Heart left ventricle (tissue), 16 donors: ENCODE measurements at regions not wholly inside any gene's neighbourhood (a gene's known extent, or its start where the extent isn't known, plus 50 kb on each side); places are given as distances from the start of the nearest gene placed in this dataset.
A peak's percentile ranks its signal among the peaks of the same experiment; 100 is the strongest.

Experiments used
- ATAC-seq, 4 donors: fragments of 200-7000 bp; cut with Tn5 transposase; one replicate each; pipeline ENCODE4 v1.9.1; 2020 to 2022; ENCODE audit warnings: moderate library complexity in 4 of 4, mild to moderate bottlenecking in 3 of 4, moderate number of reproducible peaks in 1 of 4
- DNase-seq, 5 donors: peaks; one replicate each; pipeline ENCODE4 v3.0.0-alpha.2; 2020
- H3K27ac ChIP-seq, 12 donors: fragments of 200-600 bp; sonication (generic) in 4 of 12; one replicate each; pipeline versions ENCODE4 v1.5.0 to v1.8.0; 2016 to 2022; ENCODE audit warnings: mild to moderate bottlenecking in 2 of 12
- H3K27me3 ChIP-seq, 9 donors: fragments of 200-600 bp; sonication (generic) in 2 of 9; one replicate each; pipeline versions ENCODE4 v1.5.1 to v1.8.0; 2016 to 2022; ENCODE audit warnings: mild to moderate bottlenecking in 3 of 9
- H3K36me3 ChIP-seq, 9 donors: fragments of 200-600 bp; sonication (generic) in 2 of 9; one replicate each; pipeline versions ENCODE4 v1.5.0 to v1.8.0; 2018 to 2022; ENCODE audit warnings: mild to moderate bottlenecking in 2 of 9
- H3K4me1 ChIP-seq, 12 donors: fragments of 200-600 bp; sonication (generic) in 4 of 12; one replicate each; pipeline versions ENCODE4 v1.5.0 to v1.8.0; 2016 to 2022; ENCODE audit warnings: mild to moderate bottlenecking in 3 of 12
- H3K4me3 ChIP-seq, 12 donors: fragments of 200-600 bp; sonication (generic) in 4 of 12; one replicate each; pipeline versions ENCODE4 v1.5.0 to v1.8.0; 2017 to 2022; ENCODE audit warnings: mild to moderate bottlenecking in 9 of 12, moderate library complexity in 4 of 12
- H3K9me3 ChIP-seq, 12 donors: fragments of 200-600 bp; sonication (generic) in 4 of 12; one replicate each; pipeline versions ENCODE4 v1.5.0 to v1.8.0; 2016 to 2022; ENCODE audit warnings: mild to moderate bottlenecking in 1 of 12
- CTCF ChIP-seq, 12 donors: fragments of 200-600 bp; sonication (generic) in 4 of 12; IDR thresholded peaks; one replicate each; pipeline versions ENCODE4 v1.5.0 to v1.8.0; 2018 to 2022; ENCODE audit warnings: antibody characterized with exemption in 12 of 12, mild to moderate bottlenecking in 5 of 12
- POLR2A ChIP-seq, 2 donors: fragments of 450-650 bp; IDR thresholded peaks; one replicate each; pipeline ENCODE4 v1.6.1; 2017; ENCODE audit warnings: antibody characterized with exemption in 2 of 2, mild to moderate bottlenecking in 2 of 2, moderate library complexity in 2 of 2
- WGBS, 4 donors: extraction: QIAGEN DNeasy Blood & Tissue Kit in 2 of 4; methylation state at CpG; one replicate each; pipeline versions ENCODE4 v1.1.5 to v1.1.7; 2013 to 2018; 5-methylcytosine and 5-hydroxymethylcytosine counted together
- intact Hi-C, 10 donors: fragments of 100-400 bp; cut with DNase I; formaldehyde crosslinking; loops; one replicate each; pipeline versions ENCODE4 v1.11.1 to v1.14.2; 2022
- donor health status: ischemic (EF 13 %, LVEDD 7.1; RV severe dilation, severe dysfunction).
- donor health status: healthy with polysubstance abuse.
- donor health status: DM: no; HTN: yes; CAD: no.
- donor health status: DM: no; HTN: no; CAD: no.
- donor health status: ischemic (EF 25% LVEDD 6.9; RV normal size, moderate dysfunction).
- donor health status: ischemic (EF 25% LVEDD 5.7; RV mildly dilated, moderate dysfunction).
- donor health status: healthy.
- donor health status: DM: yes; HTN: yes; CAD: no.
- donor health status: ischemic (EF 35%, LVEDD 5.7; RV mildly dilated, moderate dysfunction).
- donor health status: nonischemic (EF 11% LVEDD 7.7; RV severe dilation, severe dysfunction).
- donor health status: DM: yes; HTN: yes; CAD: no.
- donor health status: PGD.
- donor health status: ischemic (EF 29% LVEDD 5.4; RV normal size, mild dysfunction).
- donor health status: nonischemic (EF 23%, LVEDD 6.1; RV moderate dilation, normal function).

GRCh38 chr4:189299706-189300105 lies 641.0 kb upstream of the FRG1 start:
- Histone ChIP-seq H3K27me3 (peaks cover 0 to 8% (median 0%) of the 10 kb centered on the region in 9 donors), H3K27ac (no peak overlapping the region), H3K4me3 (no peak overlapping the region), H3K9me3 (no peaks in the 10 kb centered on the region), H3K4me1 (no peaks in the 10 kb centered on the region), H3K36me3 (no peaks in the 10 kb centered on the region)
- ATAC-seq: no peak
- intact Hi-C loops: no loop called here
- no peak for DNase-seq
- WGBS, 4 donors: 44 to 69% (median 54%) methylated on average over 5 of the region's 5 CpGs
- TF ChIP-seq POLR2A (IDR thresholded peaks at IDR 0.05): no peak
- no peak for TF ChIP-seq CTCF (IDR thresholded peaks at IDR 0.05)

GRCh38 chr4:189301692-189302091 lies 639.0 kb upstream of the FRG1 start:
- no peak for DNase-seq
- intact Hi-C loops: no loop called here
- 87 to 90% (median 89%) methylated on average over 9 of the region's 9 CpGs for WGBS, 4 donors
- TF ChIP-seq CTCF (IDR thresholded peaks at IDR 0.05) (no peak), POLR2A (IDR thresholded peaks at IDR 0.05) (no peak)
- H3K4me3 ChIP-seq: no peak overlapping the region
- H3K27me3 ChIP-seq: peaks cover 0 to 8% (median 0%) of the 10 kb centered on the region in 9 donors
- no peaks in the 10 kb centered on the region for H3K4me1 ChIP-seq
- no peak for ATAC-seq
- H3K36me3 ChIP-seq: no peaks in the 10 kb centered on the region
- no peaks in the 10 kb centered on the region for H3K9me3 ChIP-seq
- H3K27ac ChIP-seq: no peak overlapping the region

GRCh38 chr4:189302719-189303118 lies 638.0 kb upstream of the FRG1 start:
- WGBS, 4 donors: 53 to 68% (median 57%) methylated on average over 8 of the region's 8 CpGs
- ATAC-seq (peak in 2 of 4 donors; percentile 31 to 55), DNase-seq (no peak)
- Histone ChIP-seq H3K4me1 (no peaks in the 10 kb centered on the region), H3K9me3 (no peaks in the 10 kb centered on the region), H3K4me3 (no peak overlapping the region), H3K27ac (no peak overlapping the region), H3K36me3 (no peaks in the 10 kb centered on the region), H3K27me3 (peaks cover 0 to 8% (median 0%) of the 10 kb centered on the region in 9 donors)
- no peak for TF ChIP-seq CTCF (IDR thresholded peaks at IDR 0.05)
- no peak for TF ChIP-seq POLR2A (IDR thresholded peaks at IDR 0.05)
- intact Hi-C loops: no loop called here

GRCh38 chr4:189304167-189304566 lies 636.5 kb upstream of the FRG1 start:
- H3K36me3 ChIP-seq: no peaks in the 10 kb centered on the region
- no peak overlapping the region for H3K27ac ChIP-seq
- TF ChIP-seq POLR2A (IDR thresholded peaks at IDR 0.05) (no peak), CTCF (IDR thresholded peaks at IDR 0.05) (no peak)
- 77 to 92% (median 87%) methylated on average over 2 of the region's 2 CpGs for WGBS, 4 donors
- H3K9me3 ChIP-seq: no peaks in the 10 kb centered on the region
- no peak overlapping the region for H3K4me3 ChIP-seq
- peaks cover 0 to 8% (median 0%) of the 10 kb centered on the region in 9 donors for H3K27me3 ChIP-seq
- DNase-seq (no peak), ATAC-seq (no peak)
- intact Hi-C loops: no loop called here
- no peaks in the 10 kb centered on the region for H3K4me1 ChIP-seq
